Natural killer cell (primary cell): ENCODE measurements at regions not wholly inside any gene's neighbourhood (a gene's known extent, or its start where the extent isn't known, plus 50 kb on each side); places are given as distances from the start of the nearest gene placed in this dataset.

Experiments used
- ATAC-seq, 3 donors: fragments of 150-1000 bp in 2 of 3; fragments of 200-7000 bp in 1 of 3; cut with Tn5 transposase; 1 replicate in 1 of 3; 2 replicates in 2 of 3; pipeline ENCODE4 v1.10.0; 2021; ENCODE audit warnings: mild to moderate bottlenecking in 2 of 3, moderate library complexity in 2 of 3
- DNase-seq, 2 donors: peaks; one replicate each; pipeline versions ENCODE4 v3.0.0 to v3.0.0-alpha.2; 2013 to 2021; ENCODE audit warnings: mixed read lengths in 1 of 2
- H3K27ac ChIP-seq: one replicate; pipeline ENCODE4 v1.5.1; 2013; ENCODE audit warnings: mild to moderate bottlenecking, low read length
- H3K27me3 ChIP-seq: one replicate; pipeline ENCODE4 v1.6.1; 2013; ENCODE audit warnings: low read length; ENCODE audit not compliant: control insufficient read depth, insufficient read depth
- H3K36me3 ChIP-seq: one replicate; pipeline ENCODE4 v1.6.1; 2013; ENCODE audit warnings: low read length; ENCODE audit not compliant: control insufficient read depth, insufficient read depth
- H3K4me1 ChIP-seq: one replicate; pipeline ENCODE4 v1.6.1; 2013; ENCODE audit warnings: low read length; ENCODE audit not compliant: control insufficient read depth, insufficient read depth
- H3K4me3 ChIP-seq: one replicate; pipeline ENCODE4 v1.5.1; 2013; ENCODE audit warnings: low read length
- H3K9me3 ChIP-seq: one replicate; pipeline ENCODE4 v1.6.1; 2013; ENCODE audit warnings: low read length; ENCODE audit not compliant: control insufficient read depth, insufficient read depth
- H3K27ac Mint-ChIP-seq, 2 donors: one replicate each; pipeline ENCODE4 v1.8.0; 2022; ENCODE audit warnings: mild to moderate bottlenecking in 2 of 2, mixed read lengths in 2 of 2, moderate library complexity in 1 of 2
- H3K27me3 Mint-ChIP-seq, 2 donors: one replicate each; pipeline ENCODE4 v1.8.0; 2022; ENCODE audit warnings: low read depth in 2 of 2, mixed read lengths in 2 of 2
- H3K36me3 Mint-ChIP-seq: one replicate; pipeline ENCODE4 v1.8.0; 2022; ENCODE audit warnings: mixed read lengths
- H3K4me1 Mint-ChIP-seq, 2 donors: one replicate each; pipeline ENCODE4 v1.8.0; 2022; ENCODE audit warnings: mixed read lengths in 2 of 2
- H3K4me3 Mint-ChIP-seq: one replicate; pipeline ENCODE4 v1.8.0; 2022; ENCODE audit warnings: mild to moderate bottlenecking, moderate library complexity, mixed read lengths
- H3K9me3 Mint-ChIP-seq, 2 donors: one replicate each; pipeline ENCODE4 v1.8.0; 2022; ENCODE audit warnings: mixed read lengths in 2 of 2
- WGBS: methylation state at CpG from one replicate; pipeline ENCODE4 v1.1.7; 2013; ENCODE audit warnings: missing lambda C conversion rate; ENCODE audit not compliant: insufficient coverage; 5-methylcytosine and 5-hydroxymethylcytosine counted together
- intact Hi-C: fragments of 100-400 bp; cut with micrococcal nuclease; formaldehyde crosslinking; loops from one replicate; pipeline ENCODE4 v1.14.2; 2022
- TF ChIP-seq, protein P1 (sequence below): fragments of 200-600 bp; IDR thresholded peaks from one replicate; pipeline ENCODE4 v1.8.0; 2022; ENCODE audit warnings: antibody characterized with exemption

DNA sequence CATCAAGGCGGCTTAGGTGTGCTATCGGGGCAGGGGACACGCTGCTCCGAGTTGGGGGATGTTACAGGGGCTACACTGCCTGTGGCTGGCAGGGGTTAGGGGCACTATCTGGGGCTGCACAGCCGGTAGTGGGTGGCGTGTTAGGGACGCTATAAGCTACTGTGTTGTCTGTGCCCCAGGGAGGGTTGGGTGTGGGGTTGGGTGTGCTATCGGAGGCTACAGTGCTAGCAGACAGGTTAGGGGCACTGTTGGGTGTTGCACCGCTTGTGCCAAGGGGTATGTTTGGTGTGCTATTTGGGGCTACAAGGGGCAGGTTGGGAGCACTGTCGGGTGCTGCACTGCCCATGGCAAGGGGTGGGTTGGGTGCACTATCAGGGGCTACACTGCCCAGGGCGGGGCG lies 120.2 kb upstream of the VPREB1 start:
- TF ChIP-seq, protein P1, sequence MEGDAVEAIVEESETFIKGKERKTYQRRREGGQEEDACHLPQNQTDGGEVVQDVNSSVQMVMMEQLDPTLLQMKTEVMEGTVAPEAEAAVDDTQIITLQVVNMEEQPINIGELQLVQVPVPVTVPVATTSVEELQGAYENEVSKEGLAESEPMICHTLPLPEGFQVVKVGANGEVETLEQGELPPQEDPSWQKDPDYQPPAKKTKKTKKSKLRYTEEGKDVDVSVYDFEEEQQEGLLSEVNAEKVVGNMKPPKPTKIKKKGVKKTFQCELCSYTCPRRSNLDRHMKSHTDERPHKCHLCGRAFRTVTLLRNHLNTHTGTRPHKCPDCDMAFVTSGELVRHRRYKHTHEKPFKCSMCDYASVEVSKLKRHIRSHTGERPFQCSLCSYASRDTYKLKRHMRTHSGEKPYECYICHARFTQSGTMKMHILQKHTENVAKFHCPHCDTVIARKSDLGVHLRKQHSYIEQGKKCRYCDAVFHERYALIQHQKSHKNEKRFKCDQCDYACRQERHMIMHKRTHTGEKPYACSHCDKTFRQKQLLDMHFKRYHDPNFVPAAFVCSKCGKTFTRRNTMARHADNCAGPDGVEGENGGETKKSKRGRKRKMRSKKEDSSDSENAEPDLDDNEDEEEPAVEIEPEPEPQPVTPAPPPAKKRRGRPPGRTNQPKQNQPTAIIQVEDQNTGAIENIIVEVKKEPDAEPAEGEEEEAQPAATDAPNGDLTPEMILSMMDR = no peak
- intact Hi-C loops = no loop called here
- Mint-ChIP-seq H3K4me1 (no peaks in the 10 kb centered on the region), H3K9me3 (no peaks in the 10 kb centered on the region), H3K27ac (no peak overlapping the region), H3K36me3 (no peaks in the 10 kb centered on the region), H3K27me3 (peaks cover 10 to 19% of the 10 kb centered on the region in 2 donors), H3K4me3 (no peak overlapping the region)
- H3K4me1 ChIP-seq = no peaks in the 10 kb centered on the region
- no peaks in the 10 kb centered on the region for H3K27me3 ChIP-seq
- H3K4me3 ChIP-seq = no peak overlapping the region
- H3K9me3 ChIP-seq = no peaks in the 10 kb centered on the region
- no peak overlapping the region for H3K27ac ChIP-seq
- DNase-seq (no peak), ATAC-seq (no peak)
- H3K36me3 ChIP-seq = no peaks in the 10 kb centered on the region
- WGBS = 87% methylated on average over 12 of the region's 12 CpGs

DNA sequence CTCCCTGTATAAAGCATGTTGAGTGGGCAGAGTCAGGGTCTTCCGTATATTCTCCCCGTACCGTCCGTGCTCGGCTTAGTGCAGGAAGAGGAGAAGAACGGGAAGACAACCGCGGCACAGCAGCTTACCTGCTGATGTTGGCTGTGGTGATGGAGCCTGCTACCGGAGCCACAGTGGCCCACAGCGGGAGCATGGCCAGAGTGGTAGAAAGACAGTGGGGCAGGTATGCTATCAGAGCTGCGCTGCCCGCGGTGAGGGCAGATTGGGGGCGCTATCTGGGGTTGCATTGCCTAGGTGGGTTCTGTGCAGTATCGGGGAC lies 120.7 kb upstream of the VPREB1 start:
- WGBS = 87% methylated on average over 15 of the region's 15 CpGs
- H3K27ac ChIP-seq = no peak overlapping the region
- no peak for ATAC-seq
- Mint-ChIP-seq H3K4me3 (no peak overlapping the region), H3K27ac (no peak overlapping the region), H3K4me1 (no peaks in the 10 kb centered on the region), H3K36me3 (no peaks in the 10 kb centered on the region), H3K27me3 (peaks cover 13 to 16% of the 10 kb centered on the region in 2 donors), H3K9me3 (no peaks in the 10 kb centered on the region)
- no peaks in the 10 kb centered on the region for H3K9me3 ChIP-seq
- TF ChIP-seq, protein P1 = no peak
- peaks cover 2% of the 10 kb centered on the region for H3K27me3 ChIP-seq
- no peak overlapping the region for H3K4me3 ChIP-seq
- no peaks in the 10 kb centered on the region for H3K4me1 ChIP-seq
- no peak for DNase-seq
- intact Hi-C loops = no loop called here
- H3K36me3 ChIP-seq = no peaks in the 10 kb centered on the region

DNA sequence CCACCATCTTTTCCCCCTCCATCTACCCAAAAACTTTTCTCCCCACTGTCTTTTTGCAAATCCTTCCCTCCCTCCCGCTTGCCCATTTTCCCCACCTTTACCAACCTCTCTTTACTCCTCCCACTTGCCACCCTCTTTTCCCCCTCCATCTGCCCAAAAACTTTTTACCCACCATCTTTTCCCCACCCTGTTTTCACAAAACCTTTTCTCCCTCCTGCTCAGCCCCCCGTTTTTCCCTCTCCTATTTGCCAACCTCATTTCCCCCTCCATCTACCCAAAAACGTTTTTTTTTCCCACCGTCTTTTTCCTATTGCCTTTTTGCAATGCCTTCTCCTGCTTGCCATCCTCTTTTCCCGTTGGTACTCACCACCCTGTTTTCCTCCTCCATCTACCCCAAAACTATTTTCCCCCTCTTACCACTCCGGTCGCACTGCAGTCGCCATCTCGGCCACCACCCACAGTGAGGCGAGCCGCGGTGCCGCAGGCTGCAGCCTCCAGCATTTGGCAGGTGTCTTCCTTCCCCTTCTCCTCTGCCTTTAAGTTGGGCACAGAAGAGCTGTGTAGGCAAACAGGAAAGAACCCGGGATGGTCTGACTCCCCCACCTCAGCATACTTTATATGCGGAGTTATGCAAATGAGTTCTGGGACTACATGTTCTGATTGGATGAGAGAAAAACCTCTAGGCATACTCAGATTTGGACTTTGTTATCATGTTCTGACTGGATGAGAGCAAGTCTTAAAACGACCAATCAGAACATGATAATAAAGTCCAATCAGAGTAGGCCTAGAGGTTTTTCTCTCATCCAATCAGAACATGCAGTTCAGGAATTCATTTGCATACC lies 121.2 kb upstream of the VPREB1 start:
- Mint-ChIP-seq H3K27me3 (peaks cover 8 to 16% of the 10 kb centered on the region in 2 donors), H3K27ac (no peak overlapping the region), H3K4me1 (no peaks in the 10 kb centered on the region), H3K36me3 (no peaks in the 10 kb centered on the region), H3K9me3 (no peaks in the 10 kb centered on the region), H3K4me3 (no peak overlapping the region)
- no peaks in the 10 kb centered on the region for H3K36me3 ChIP-seq
- DNase-seq = no peak
- intact Hi-C loops = no loop called here
- no peak overlapping the region for H3K4me3 ChIP-seq
- TF ChIP-seq, protein P1 = no peak
- no peak overlapping the region for H3K27ac ChIP-seq
- no peaks in the 10 kb centered on the region for H3K4me1 ChIP-seq
- H3K27me3 ChIP-seq = peaks cover 2% of the 10 kb centered on the region
- H3K9me3 ChIP-seq = no peaks in the 10 kb centered on the region
- no peak for ATAC-seq
- WGBS = 87% methylated on average over 15 of the region's 16 CpGs
